ENCODE measurements at regions not wholly inside any gene's neighbourhood (a gene's known extent, or its start where the extent isn't known, plus 50 kb on each side); places are given as distances from the start of the nearest gene placed in this dataset.

DNA sequence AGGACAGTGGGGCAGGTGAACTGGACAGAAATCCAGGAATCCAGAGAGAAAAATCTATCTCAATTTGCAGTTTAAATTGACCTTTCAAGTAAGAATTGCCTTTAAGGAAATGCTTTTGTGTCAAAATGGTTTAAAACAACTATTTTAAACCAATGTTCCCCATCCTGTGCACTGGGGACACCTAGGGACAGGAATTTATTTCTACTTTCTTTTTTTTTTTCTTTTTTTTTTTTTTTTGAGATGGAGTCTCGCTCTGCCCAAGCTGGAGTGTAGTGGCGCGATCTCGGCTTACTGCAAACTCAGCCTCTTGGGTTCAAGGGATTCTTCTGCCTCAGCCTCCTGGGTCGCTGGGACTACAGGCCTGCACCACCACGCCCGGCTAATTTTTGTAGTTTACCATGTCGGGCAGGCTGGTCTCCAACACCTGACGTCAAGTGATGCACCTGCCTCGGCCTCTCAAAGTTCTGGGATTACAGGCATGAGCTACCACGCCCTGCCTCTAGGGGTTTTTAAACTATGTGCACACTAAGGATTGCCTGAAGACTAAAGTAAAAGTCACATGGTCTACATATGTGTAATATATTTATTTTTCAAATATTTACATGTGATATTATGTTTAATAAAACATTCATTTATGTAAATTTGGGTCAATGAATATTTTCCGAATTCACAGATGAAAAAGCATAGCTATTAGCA, 1213.4 kb downstream of the STIM2 start:
- TF ChIP-seq, protein P1, sequence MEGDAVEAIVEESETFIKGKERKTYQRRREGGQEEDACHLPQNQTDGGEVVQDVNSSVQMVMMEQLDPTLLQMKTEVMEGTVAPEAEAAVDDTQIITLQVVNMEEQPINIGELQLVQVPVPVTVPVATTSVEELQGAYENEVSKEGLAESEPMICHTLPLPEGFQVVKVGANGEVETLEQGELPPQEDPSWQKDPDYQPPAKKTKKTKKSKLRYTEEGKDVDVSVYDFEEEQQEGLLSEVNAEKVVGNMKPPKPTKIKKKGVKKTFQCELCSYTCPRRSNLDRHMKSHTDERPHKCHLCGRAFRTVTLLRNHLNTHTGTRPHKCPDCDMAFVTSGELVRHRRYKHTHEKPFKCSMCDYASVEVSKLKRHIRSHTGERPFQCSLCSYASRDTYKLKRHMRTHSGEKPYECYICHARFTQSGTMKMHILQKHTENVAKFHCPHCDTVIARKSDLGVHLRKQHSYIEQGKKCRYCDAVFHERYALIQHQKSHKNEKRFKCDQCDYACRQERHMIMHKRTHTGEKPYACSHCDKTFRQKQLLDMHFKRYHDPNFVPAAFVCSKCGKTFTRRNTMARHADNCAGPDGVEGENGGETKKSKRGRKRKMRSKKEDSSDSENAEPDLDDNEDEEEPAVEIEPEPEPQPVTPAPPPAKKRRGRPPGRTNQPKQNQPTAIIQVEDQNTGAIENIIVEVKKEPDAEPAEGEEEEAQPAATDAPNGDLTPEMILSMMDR (IDR thresholded peaks at IDR 0.05; ENCODE audit: insufficient read depth, low read depth, low read length): no peak
- no peak for TF ChIP-seq EZH2 (IDR thresholded peaks at IDR 0.05; ENCODE audit: insufficient read depth, low read length)

All from astrocyte (in vitro differentiated cells and primary cell).